ENCODE measurements at regions not wholly inside any gene's neighbourhood (a gene's known extent, or its start where the extent isn't known, plus 50 kb on each side); places are given as distances from the start of the nearest gene placed in this dataset.

GRCh38 chr22:49155770-49156580, 671.7 kb downstream of the BRD1 start:
- TF ChIP-seq POLR2A (IDR thresholded peaks at IDR 0.05) (no peak), CTCF (IDR thresholded peaks at IDR 0.05) (no peak)
